Neuronal stem cell (in vitro differentiated cells): ENCODE measurements at regions not wholly inside any gene's neighbourhood (a gene's known extent, or its start where the extent isn't known, plus 50 kb on each side); places are given as distances from the start of the nearest gene placed in this dataset.

Experiments used
- DNase-seq: peaks from one replicate; pipeline ENCODE4 v3.0.0-alpha.2; 2013; ENCODE audit warnings: low spot score
- H2AFZ ChIP-seq: one replicate; pipeline ENCODE4 v1.6.1; 2013; ENCODE audit warnings: mild to moderate bottlenecking, low read length, inconsistent platforms
- H2AK5ac ChIP-seq: 2 replicates; pipeline ENCODE4 v1.6.1; 2013; ENCODE audit warnings: low read depth, mild to moderate bottlenecking, inconsistent platforms, low read length, moderate library complexity, mixed read lengths
- H2BK120ac ChIP-seq: 2 replicates; pipeline ENCODE4 v1.6.1; 2013; ENCODE audit warnings: low read depth, mild to moderate bottlenecking, inconsistent platforms, low read length, moderate library complexity, mixed read lengths
- H2BK12ac ChIP-seq: one replicate; pipeline ENCODE4 v1.6.1; 2013; ENCODE audit warnings: low read length, inconsistent platforms
- H2BK15ac ChIP-seq: 2 replicates; pipeline ENCODE4 v1.6.1; 2013; ENCODE audit warnings: mild to moderate bottlenecking, low read length, inconsistent platforms, mixed read lengths
- H2BK5ac ChIP-seq: one replicate; pipeline ENCODE4 v1.6.1; 2013; ENCODE audit warnings: inconsistent platforms, mild to moderate bottlenecking, low read length, moderate library complexity
- H3K14ac ChIP-seq: one replicate; pipeline ENCODE4 v1.6.1; 2013; ENCODE audit warnings: low read length, inconsistent platforms
- H3K18ac ChIP-seq: 2 replicates; pipeline ENCODE4 v1.6.1; 2013; ENCODE audit warnings: low read length, inconsistent platforms
- H3K23ac ChIP-seq: 2 replicates; pipeline ENCODE4 v1.6.1; 2013; ENCODE audit warnings: low read depth, mild to moderate bottlenecking, mixed read lengths, low read length, inconsistent platforms; ENCODE audit not compliant: poor library complexity
- H3K27ac ChIP-seq: replicated peaks from 3 replicates; pipeline ENCODE4 v1.5.1; 2013; ENCODE audit warnings: low read length, inconsistent platforms
- H3K27me3 ChIP-seq, 3 experiments: 2 replicates each; pipeline ENCODE4 v1.6.1; 2013; ENCODE audit warnings: low read length in 3 of 3, mild to moderate bottlenecking in 2 of 3, inconsistent platforms in 1 of 3, low read depth in 1 of 3, mixed read lengths in 1 of 3, moderate library complexity in 1 of 3; ENCODE audit not compliant: control insufficient read depth in 3 of 3, insufficient read depth in 3 of 3
- H3K36me3 ChIP-seq, 2 donors: replicated peaks in 1 of 2; 2 replicates each; pipeline ENCODE4 v1.6.1; 2013; ENCODE audit warnings: low read length in 2 of 2; ENCODE audit not compliant: control insufficient read depth in 2 of 2, insufficient read depth in 2 of 2
- H3K4ac ChIP-seq: 2 replicates; pipeline ENCODE4 v1.6.1; 2013; ENCODE audit warnings: inconsistent platforms, mild to moderate bottlenecking, low read length, moderate library complexity
- H3K4me1 ChIP-seq, 2 donors: 1 replicate in 1 of 2; 2 replicates in 1 of 2; pipeline ENCODE4 v1.6.1; 2013; ENCODE audit warnings: low read length in 2 of 2, low read depth in 1 of 2; ENCODE audit not compliant: control insufficient read depth in 2 of 2, insufficient read depth in 1 of 2
- H3K4me2 ChIP-seq: one replicate; pipeline ENCODE4 v1.6.1; 2013; ENCODE audit warnings: mild to moderate bottlenecking, low read length, inconsistent platforms; ENCODE audit not compliant: insufficient read depth, poor library complexity, severe bottlenecking
- H3K4me3 ChIP-seq, 2 donors: 2 replicates each; pipeline ENCODE4 v1.5.1; 2013; ENCODE audit warnings: low read length in 2 of 2, mild to moderate bottlenecking in 2 of 2, inconsistent platforms in 1 of 2, moderate library complexity in 1 of 2
- H3K79me1 ChIP-seq: one replicate; pipeline ENCODE4 v1.6.1; 2013; ENCODE audit warnings: low read depth, mild to moderate bottlenecking, inconsistent platforms, low read length, moderate library complexity
- H3K9ac ChIP-seq: one replicate; pipeline ENCODE4 v1.6.1; 2013; ENCODE audit warnings: mild to moderate bottlenecking, low read depth, low read length, inconsistent platforms; ENCODE audit not compliant: poor library complexity
- H3K9me3 ChIP-seq, 2 donors: replicated peaks in 1 of 2; 2 replicates each; pipeline versions ENCODE3 to v1.6.1; 2013; ENCODE audit warnings: low read length in 2 of 2, mild to moderate bottlenecking in 2 of 2, inconsistent platforms in 1 of 2, low read depth in 1 of 2, mixed read lengths in 1 of 2, moderate library complexity in 1 of 2; ENCODE audit not compliant: control insufficient read depth in 2 of 2, insufficient read depth in 1 of 2
- H4K8ac ChIP-seq: one replicate; pipeline ENCODE4 v1.6.1; 2013; ENCODE audit warnings: low read depth, mild to moderate bottlenecking, inconsistent platforms, low read length, moderate library complexity
- H4K91ac ChIP-seq: one replicate; pipeline ENCODE4 v1.6.1; 2013; ENCODE audit warnings: low read length, low read depth, mild to moderate bottlenecking, inconsistent platforms; ENCODE audit not compliant: poor library complexity
- WGBS, 2 donors: extraction: QIAGEN DNeasy Blood & Tissue Kit; methylation state at CpG; one replicate each; pipeline ENCODE4 v1.1.7; 2013; ENCODE audit warnings: missing lambda C conversion rate in 2 of 2, mixed read lengths in 1 of 2; ENCODE audit not compliant: insufficient read length in 2 of 2, insufficient replicate concordance in 1 of 2; ENCODE audit errors: extremely low coverage in 2 of 2; 5-methylcytosine and 5-hydroxymethylcytosine counted together

DNA sequence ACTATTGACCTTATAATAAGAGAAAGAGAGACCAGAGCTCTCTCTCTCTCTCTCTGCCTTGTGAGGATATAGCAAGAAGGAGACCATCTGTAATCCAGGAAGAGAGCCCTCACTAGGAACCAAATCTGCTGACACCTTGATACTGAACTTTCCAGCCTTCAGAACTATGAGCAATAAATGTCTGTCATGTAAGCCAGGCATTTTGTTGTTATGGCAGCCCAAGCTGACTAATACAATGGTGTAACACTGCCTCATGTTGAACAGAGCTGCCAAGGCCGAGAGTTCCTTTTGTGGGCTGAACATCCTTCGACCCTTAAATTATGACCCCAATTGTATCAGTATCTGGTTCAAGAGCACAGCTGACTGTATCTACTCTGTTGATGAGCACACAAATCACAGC is 108.0 kb downstream of the LRRC30 start:
- Histone ChIP-seq H3K14ac (no peak overlapping the region), H4K91ac (no peak overlapping the region), H3K9ac (no peak overlapping the region), H3K27ac (no peak overlapping the region), H2AK5ac (no peak overlapping the region), H4K8ac (no peak overlapping the region), H2BK15ac (no peak overlapping the region), H3K4me1 (peaks cover 0 to 2% of the 10 kb centered on the region in 2 donors), H3K4me3 (no peak overlapping the region), H3K36me3 (no peaks in the 10 kb centered on the region), H2AFZ (no peak overlapping the region), H3K79me1 (no peaks in the 10 kb centered on the region), H3K4me2 (no peak overlapping the region), H2BK12ac (no peak overlapping the region), H2BK120ac (no peak overlapping the region), H3K23ac (no peak overlapping the region), H3K27me3 (peaks cover 0 to 3% (median 0%) of the 10 kb centered on the region in 3 experiments), H3K9me3 (no peaks in the 10 kb centered on the region), H3K18ac (no peak overlapping the region), H3K4ac (no peak overlapping the region), H2BK5ac (no peak overlapping the region)
- no peak for DNase-seq
- WGBS, 2 donors: no CpG with 5 or more reads among the region's 2 CpGs

- no peak overlapping the region for H2AFZ ChIP-seq
These were observed 110.9 kb downstream of the LRRC30 start for GRCh38 chr18:7341581-7342337.

DNA sequence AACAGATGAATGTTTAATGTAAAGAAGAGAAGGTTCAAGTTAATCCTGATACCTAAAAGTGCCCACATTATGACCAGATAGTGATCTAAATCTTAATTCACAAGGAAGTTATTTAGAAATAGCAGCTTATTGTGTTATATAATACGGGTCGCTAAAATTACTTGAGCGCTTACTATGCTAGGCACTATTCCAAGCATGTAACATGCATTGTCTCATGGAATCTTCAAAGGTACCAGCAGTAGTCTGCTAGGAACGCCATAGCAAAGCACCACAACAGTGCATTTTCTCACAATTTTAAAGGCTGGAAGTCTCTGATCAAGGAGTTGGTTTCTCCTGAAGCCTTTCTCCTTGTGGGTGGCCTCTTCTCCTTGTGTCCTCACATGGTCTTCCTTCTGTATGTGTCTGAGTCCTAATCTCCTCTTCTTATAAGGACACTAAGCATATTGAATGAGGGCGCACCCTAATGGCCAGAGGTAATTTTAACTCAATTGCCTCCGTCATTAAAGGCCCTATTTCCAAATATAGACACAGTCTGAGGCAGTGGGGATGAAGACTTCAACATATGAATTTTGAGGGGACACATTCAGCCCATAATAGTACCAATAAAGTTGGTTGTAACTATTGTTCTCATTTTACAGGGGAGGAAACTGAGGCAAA is 118.4 kb downstream of the LRRC30 start:
- WGBS, 2 donors: no CpG with 5 or more reads among the region's 6 CpGs
- Histone ChIP-seq H3K4me1 (no peaks in the 10 kb centered on the region), H3K79me1 (no peaks in the 10 kb centered on the region), H2BK15ac (no peak overlapping the region), H3K23ac (no peak overlapping the region), H2BK120ac (no peak overlapping the region), H3K14ac (no peak overlapping the region), H3K18ac (no peak overlapping the region), H2AK5ac (no peak overlapping the region), H3K4ac (no peak overlapping the region), H3K4me3 (no peak overlapping the region), H4K8ac (no peak overlapping the region), H3K9me3 (no peaks in the 10 kb centered on the region), H2BK5ac (no peak overlapping the region), H4K91ac (no peak overlapping the region), H3K27me3 (no peaks in the 10 kb centered on the region), H2BK12ac (no peak overlapping the region), H3K36me3 (no peaks in the 10 kb centered on the region), H2AFZ (no peak overlapping the region), H3K9ac (no peak overlapping the region), H3K4me2 (no peak overlapping the region), H3K27ac (no peak overlapping the region)
- DNase-seq: no peak

More at GRCh38 chr18:7341581-7342337, 110.9 kb downstream of the LRRC30 start:
- Histone ChIP-seq H2BK12ac (no peak overlapping the region), H3K27ac (no peak overlapping the region), H3K9ac (no peak overlapping the region), H3K14ac (no peak overlapping the region), H3K79me1 (no peaks in the 10 kb centered on the region), H2BK120ac (no peak overlapping the region), H3K27me3 (peaks cover 0 to 3% (median 0%) of the 10 kb centered on the region in 3 experiments), H3K23ac (no peak overlapping the region), H2BK5ac (no peak overlapping the region), H4K91ac (no peak overlapping the region), H3K4me3 (no peak overlapping the region), H3K4me1 (peaks cover 0 to 2% of the 10 kb centered on the region in 2 donors), H3K4me2 (no peak overlapping the region), H4K8ac (no peak overlapping the region), H3K36me3 (no peaks in the 10 kb centered on the region), H2AK5ac (no peak overlapping the region), H3K4ac (no peak overlapping the region), H2BK15ac (no peak overlapping the region), H3K9me3 (no peaks in the 10 kb centered on the region), H3K18ac (no peak overlapping the region)
- DNase-seq: no peak
- WGBS, 2 donors: no CpG with 5 or more reads among the region's 6 CpGs

- H2BK12ac ChIP-seq: no peak overlapping the region
- no peak overlapping the region for H4K8ac ChIP-seq
- no peak overlapping the region for H2AK5ac ChIP-seq
- H3K27me3 ChIP-seq: no peaks in the 10 kb centered on the region
- H3K4me3 ChIP-seq: no peak overlapping the region
- H3K9me3 ChIP-seq: no peaks in the 10 kb centered on the region
- H3K36me3 ChIP-seq: no peaks in the 10 kb centered on the region
- no CpG with 5 or more reads among the region's 8 CpGs for WGBS, 2 donors
- no peak overlapping the region for H3K9ac ChIP-seq
- H3K14ac ChIP-seq: no peak overlapping the region
- H3K4me2 ChIP-seq: no peak overlapping the region
- no peak overlapping the region for H3K18ac ChIP-seq
- H3K79me1 ChIP-seq: peaks cover 2% of the 10 kb centered on the region
- no peak overlapping the region for H3K27ac ChIP-seq
- H3K23ac ChIP-seq: no peak overlapping the region
- H2AFZ ChIP-seq: no peak overlapping the region
- H4K91ac ChIP-seq: no peak overlapping the region
- no peaks in the 10 kb centered on the region for H3K4me1 ChIP-seq
- DNase-seq: no peak
- no peak overlapping the region for H2BK120ac ChIP-seq
- no peak overlapping the region for H3K4ac ChIP-seq
- no peak overlapping the region for H2BK5ac ChIP-seq
- H2BK15ac ChIP-seq: no peak overlapping the region
These were observed 128.3 kb downstream of the LRRC30 start for GRCh38 chr18:7358989-7359726.
